Tibial nerve (tissue), 4 donors: ENCODE measurements at regions not wholly inside any gene's neighbourhood (a gene's known extent, or its start where the extent isn't known, plus 50 kb on each side); places are given as distances from the start of the nearest gene placed in this dataset.
"Not testable (repeated sequence)": the region's sequence is repeated elsewhere in the genome, so short reads cannot be mapped to it uniquely, and the experiment has no call there.

Experiments used
- EP300 ChIP-seq, 2 donors: sonication (generic); formaldehyde crosslinking; IDR thresholded peaks; one replicate each; pipeline ENCODE4 v1.6.1; 2017; ENCODE audit warnings: antibody characterized with exemption in 2 of 2, mild to moderate bottlenecking in 1 of 2
- POLR2A ChIP-seq, 2 donors: fragments of 450-650 bp; IDR thresholded peaks; one replicate each; pipeline ENCODE4 v1.6.1; 2017; ENCODE audit warnings: antibody characterized with exemption in 2 of 2, mild to moderate bottlenecking in 2 of 2, moderate library complexity in 2 of 2
- TF ChIP-seq, protein P1 (sequence below), 5 experiments: fragments of 200-600 bp in 3 of 5; fragments of 450-650 bp in 2 of 5; sonication (generic) in 3 of 5; IDR thresholded peaks; one replicate each; pipeline ENCODE4 v1.5.1; 2016 to 2019; ENCODE audit warnings: antibody characterized with exemption in 5 of 5, mild to moderate bottlenecking in 3 of 5, moderate library complexity in 2 of 5

DNA sequence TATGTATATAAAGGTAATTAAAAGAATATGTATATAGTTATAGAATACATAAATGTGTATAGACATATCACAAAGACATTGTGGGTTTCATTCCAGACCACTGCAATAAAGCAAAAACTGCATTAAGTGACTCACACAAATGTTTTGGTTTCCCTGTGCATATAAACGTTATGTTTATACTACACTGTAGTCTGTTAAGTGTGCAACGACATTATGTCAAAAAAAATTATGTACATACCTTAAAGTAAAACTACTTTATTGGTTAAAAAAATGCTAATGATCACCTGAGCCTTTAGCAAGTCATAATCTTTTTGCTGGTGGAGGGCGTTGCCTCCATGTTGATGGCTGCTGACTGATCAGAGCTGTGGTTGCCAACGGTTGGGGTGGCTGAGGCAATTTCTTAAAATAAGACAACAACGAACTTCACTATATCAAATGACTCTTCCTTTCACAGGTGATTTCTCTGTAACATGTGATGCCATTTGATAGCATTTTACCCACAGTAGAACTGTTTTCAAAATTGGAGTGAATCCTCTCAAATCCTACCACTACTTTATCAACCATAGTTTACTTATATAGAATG, 107.8 kb downstream of the THSD1 start:
- TF ChIP-seq POLR2A, EP300 (IDR thresholded peaks at IDR 0.05): not testable (repeated sequence)
- TF ChIP-seq, protein P1, sequence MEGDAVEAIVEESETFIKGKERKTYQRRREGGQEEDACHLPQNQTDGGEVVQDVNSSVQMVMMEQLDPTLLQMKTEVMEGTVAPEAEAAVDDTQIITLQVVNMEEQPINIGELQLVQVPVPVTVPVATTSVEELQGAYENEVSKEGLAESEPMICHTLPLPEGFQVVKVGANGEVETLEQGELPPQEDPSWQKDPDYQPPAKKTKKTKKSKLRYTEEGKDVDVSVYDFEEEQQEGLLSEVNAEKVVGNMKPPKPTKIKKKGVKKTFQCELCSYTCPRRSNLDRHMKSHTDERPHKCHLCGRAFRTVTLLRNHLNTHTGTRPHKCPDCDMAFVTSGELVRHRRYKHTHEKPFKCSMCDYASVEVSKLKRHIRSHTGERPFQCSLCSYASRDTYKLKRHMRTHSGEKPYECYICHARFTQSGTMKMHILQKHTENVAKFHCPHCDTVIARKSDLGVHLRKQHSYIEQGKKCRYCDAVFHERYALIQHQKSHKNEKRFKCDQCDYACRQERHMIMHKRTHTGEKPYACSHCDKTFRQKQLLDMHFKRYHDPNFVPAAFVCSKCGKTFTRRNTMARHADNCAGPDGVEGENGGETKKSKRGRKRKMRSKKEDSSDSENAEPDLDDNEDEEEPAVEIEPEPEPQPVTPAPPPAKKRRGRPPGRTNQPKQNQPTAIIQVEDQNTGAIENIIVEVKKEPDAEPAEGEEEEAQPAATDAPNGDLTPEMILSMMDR (IDR thresholded peaks at IDR 0.05) = not testable (repeated sequence)
